Karpas-422 (cell line): ENCODE measurements at regions not wholly inside any gene's neighbourhood (a gene's known extent, or its start where the extent isn't known, plus 50 kb on each side); places are given as distances from the start of the nearest gene placed in this dataset.
"Not testable (repeated sequence)": the region's sequence is repeated elsewhere in the genome, so short reads cannot be mapped to it uniquely, and the experiment has no call there.

ENCODE experiments used
- DNase-seq: peaks from one replicate; pipeline ENCODE4 v3.0.0-alpha.2; 2015
- H2AFZ ChIP-seq: fragments of 200-600 bp; sonication (generic); 2 replicates; pipeline ENCODE4 v1.6.1; 2014; ENCODE audit warnings: antibody characterized with exemption, low read length, mixed read lengths
- H3K27ac ChIP-seq: fragments of 200-600 bp; sonication (generic); 2 replicates; pipeline ENCODE4 v1.5.1; 2014; ENCODE audit warnings: mild to moderate bottlenecking, low read length, moderate library complexity
- H3K27me3 ChIP-seq: fragments of 200-600 bp; sonication (generic); 2 replicates; pipeline ENCODE4 v1.6.1; 2014; ENCODE audit warnings: low read length, mixed read lengths
- H3K36me3 ChIP-seq: fragments of 200-600 bp; sonication (generic); 2 replicates; pipeline ENCODE4 v1.6.1; 2014; ENCODE audit warnings: low read length, mixed read lengths; ENCODE audit not compliant: insufficient read depth
- H3K4me1 ChIP-seq: fragments of 200-600 bp; sonication (generic); 2 replicates; pipeline ENCODE4 v1.6.1; 2014; ENCODE audit warnings: mild to moderate bottlenecking, low read length, mixed read lengths
- H3K4me2 ChIP-seq: fragments of 200-600 bp; sonication (generic); 2 replicates; pipeline ENCODE4 v1.6.1; 2014; ENCODE audit warnings: low read length, low read depth, mild to moderate bottlenecking; ENCODE audit not compliant: poor library complexity, severe bottlenecking
- H3K4me3 ChIP-seq: fragments of 200-600 bp; sonication (generic); 2 replicates; pipeline ENCODE4 v1.5.1; 2014; ENCODE audit warnings: mild to moderate bottlenecking, antibody characterized with exemption, low read length, mixed read lengths
- H3K79me2 ChIP-seq: fragments of 200-600 bp; sonication (generic); 2 replicates; pipeline ENCODE4 v1.6.1; 2014; ENCODE audit warnings: mild to moderate bottlenecking, low read length, mixed read lengths
- H3K9ac ChIP-seq: fragments of 200-600 bp; sonication (generic); 2 replicates; pipeline ENCODE4 v1.6.0; 2014; ENCODE audit warnings: low read length
- H3K9me2 ChIP-seq: fragments of 200-600 bp; sonication (generic), shearing (Covaris generic); replicated peaks from 2 replicates; pipeline ENCODE4 v1.6.0; 2014; ENCODE audit warnings: mild to moderate bottlenecking, low read length, moderate library complexity; ENCODE audit not compliant: insufficient read depth
- H3K9me3 ChIP-seq: fragments of 300-700, 200-600 bp; sonication (generic); 2 replicates; pipeline ENCODE4 v1.6.1; 2014; ENCODE audit warnings: low read length, mixed read lengths
- H4K20me1 ChIP-seq: fragments of 200-600 bp; sonication (generic); 2 replicates; pipeline ENCODE4 v1.6.1; 2014; ENCODE audit warnings: mild to moderate bottlenecking, antibody characterized with exemption, low read length, low read depth; ENCODE audit not compliant: insufficient read depth

- Histone ChIP-seq H4K20me1 (no peaks in the 10 kb centered on the region), H3K79me2 (no peaks in the 10 kb centered on the region), H3K9me2 (no peaks in the 10 kb centered on the region), H3K9me3 (peaks cover 2% of the 10 kb centered on the region; the same call in 1 of the 2 replicates), H3K9ac (no peak overlapping the region), H2AFZ (no peak overlapping the region), H3K36me3 (no peaks in the 10 kb centered on the region), H3K4me1 (no peaks in the 10 kb centered on the region), H3K4me3 (no peak overlapping the region), H3K4me2 (no peak overlapping the region), H3K27me3 (no peaks in the 10 kb centered on the region), H3K27ac (no peak overlapping the region)
- DNase-seq: no peak
These were observed 1392.9 kb downstream of the BRINP3 start for GRCh38 chr1:189084811-189085210.

GRCh38 chr1:189103956-189104355 is 1373.7 kb downstream of the BRINP3 start:
- H3K27me3 ChIP-seq: no peaks in the 10 kb centered on the region
- no peak overlapping the region for H3K27ac ChIP-seq
- H3K4me1 ChIP-seq: no peaks in the 10 kb centered on the region
- no peak overlapping the region for H3K9ac ChIP-seq
- H4K20me1 ChIP-seq: no peaks in the 10 kb centered on the region
- H3K9me2 ChIP-seq: no peaks in the 10 kb centered on the region
- H2AFZ ChIP-seq: no peak overlapping the region
- no peak overlapping the region for H3K4me2 ChIP-seq
- no peaks in the 10 kb centered on the region for H3K36me3 ChIP-seq
- DNase-seq: no peak
- no peaks in the 10 kb centered on the region for H3K79me2 ChIP-seq
- H3K9me3 ChIP-seq: peaks cover 3% of the 10 kb centered on the region
- no peak overlapping the region for H3K4me3 ChIP-seq

GRCh38 chr1:189117072-189117770 is 1360.4 kb downstream of the BRINP3 start:
- no peak overlapping the region for H3K9ac ChIP-seq
- H3K4me1 ChIP-seq: no peaks in the 10 kb centered on the region
- no peak overlapping the region for H3K4me2 ChIP-seq
- no peak for DNase-seq
- H3K27me3 ChIP-seq: no peaks in the 10 kb centered on the region
- H3K4me3 ChIP-seq: no peak overlapping the region
- no peaks in the 10 kb centered on the region for H3K79me2 ChIP-seq
- H3K9me2 ChIP-seq: no peaks in the 10 kb centered on the region
- no peaks in the 10 kb centered on the region for H4K20me1 ChIP-seq
- H3K36me3 ChIP-seq: no peaks in the 10 kb centered on the region
- no peak overlapping the region for H2AFZ ChIP-seq
- no peak overlapping the region for H3K27ac ChIP-seq
- H3K9me3 ChIP-seq: peaks cover 7% of the 10 kb centered on the region

GRCh38 chr1:189121941-189122340 is 1355.7 kb downstream of the BRINP3 start:
- Histone ChIP-seq H3K9me2 (no peaks in the 10 kb centered on the region), H2AFZ (no peak overlapping the region), H3K4me3 (no peak overlapping the region), H3K9me3 (peaks cover 14% of the 10 kb centered on the region), H3K27me3 (no peaks in the 10 kb centered on the region), H3K36me3 (no peaks in the 10 kb centered on the region), H3K27ac (no peak overlapping the region), H3K79me2 (no peaks in the 10 kb centered on the region), H3K4me2 (no peak overlapping the region), H3K9ac (no peak overlapping the region), H3K4me1 (no peaks in the 10 kb centered on the region), H4K20me1 (no peaks in the 10 kb centered on the region)
- DNase-seq: no peak

- Histone ChIP-seq H3K4me3 (no peak overlapping the region), H3K36me3 (no peaks in the 10 kb centered on the region), H3K4me1 (no peaks in the 10 kb centered on the region), H3K27ac (no peak overlapping the region), H3K27me3 (no peaks in the 10 kb centered on the region), H3K9me2 (no peaks in the 10 kb centered on the region), H3K4me2 (no peak overlapping the region), H4K20me1 (no peaks in the 10 kb centered on the region), H3K9me3 (peaks cover 38% of the 10 kb centered on the region), H2AFZ (no peak overlapping the region), H3K9ac (no peak overlapping the region), H3K79me2 (no peaks in the 10 kb centered on the region)
- DNase-seq: no peak
These were observed 1352.0 kb downstream of the BRINP3 start for GRCh38 chr1:189125694-189126093.

GRCh38 chr1:189131576-189131975 is 1346.1 kb downstream of the BRINP3 start:
- H2AFZ ChIP-seq: no peak overlapping the region
- H3K27ac ChIP-seq: no peak overlapping the region
- no peaks in the 10 kb centered on the region for H3K9me2 ChIP-seq
- H3K4me1 ChIP-seq: no peaks in the 10 kb centered on the region
- no peaks in the 10 kb centered on the region for H3K36me3 ChIP-seq
- no peaks in the 10 kb centered on the region for H3K27me3 ChIP-seq
- no peak overlapping the region for H3K9ac ChIP-seq
- H3K79me2 ChIP-seq: no peaks in the 10 kb centered on the region
- H3K4me3 ChIP-seq: no peak overlapping the region
- H4K20me1 ChIP-seq: no peaks in the 10 kb centered on the region
- no peak overlapping the region for H3K4me2 ChIP-seq
- peaks cover 40% of the 10 kb centered on the region for H3K9me3 ChIP-seq
- DNase-seq: no peak

- H3K9me3 ChIP-seq, H3K4me1 ChIP-seq, H3K27me3 ChIP-seq, H3K36me3 ChIP-seq, H3K9ac ChIP-seq, H4K20me1 ChIP-seq, H3K79me2 ChIP-seq, H3K4me2 ChIP-seq, H3K27ac ChIP-seq, DNase-seq, H3K9me2 ChIP-seq, H3K4me3 ChIP-seq, H2AFZ ChIP-seq: not testable (repeated sequence)
These were observed 1337.9 kb downstream of the BRINP3 start for GRCh38 chr1:189139748-189140147.

GRCh38 chr1:189141056-189141455 is 1336.6 kb downstream of the BRINP3 start:
- H3K27me3 ChIP-seq: no peaks in the 10 kb centered on the region
- H3K4me2 ChIP-seq: no peak overlapping the region
- no peaks in the 10 kb centered on the region for H4K20me1 ChIP-seq
- no peak for DNase-seq
- H2AFZ ChIP-seq: no peak overlapping the region
- H3K4me1 ChIP-seq: no peaks in the 10 kb centered on the region
- no peaks in the 10 kb centered on the region for H3K9me2 ChIP-seq
- no peak overlapping the region for H3K4me3 ChIP-seq
- no peak overlapping the region for H3K9ac ChIP-seq
- H3K9me3 ChIP-seq: peaks cover 3% of the 10 kb centered on the region; the same call in 1 of the 2 replicates
- no peaks in the 10 kb centered on the region for H3K79me2 ChIP-seq
- H3K36me3 ChIP-seq: no peaks in the 10 kb centered on the region
- H3K27ac ChIP-seq: no peak overlapping the region
